ENCODE measurements at regions not wholly inside any gene's neighbourhood (a gene's known extent, or its start where the extent isn't known, plus 50 kb on each side); places are given as distances from the start of the nearest gene placed in this dataset.

GRCh38 chr10:84903320-84903719 is 574.9 kb downstream of the CCSER2 start (continued):
- no peak for TF ChIP-seq CREB1 (CRISPR knock-in tag; IDR thresholded peaks at IDR 0.05; ENCODE audit: low read depth)

DNA sequence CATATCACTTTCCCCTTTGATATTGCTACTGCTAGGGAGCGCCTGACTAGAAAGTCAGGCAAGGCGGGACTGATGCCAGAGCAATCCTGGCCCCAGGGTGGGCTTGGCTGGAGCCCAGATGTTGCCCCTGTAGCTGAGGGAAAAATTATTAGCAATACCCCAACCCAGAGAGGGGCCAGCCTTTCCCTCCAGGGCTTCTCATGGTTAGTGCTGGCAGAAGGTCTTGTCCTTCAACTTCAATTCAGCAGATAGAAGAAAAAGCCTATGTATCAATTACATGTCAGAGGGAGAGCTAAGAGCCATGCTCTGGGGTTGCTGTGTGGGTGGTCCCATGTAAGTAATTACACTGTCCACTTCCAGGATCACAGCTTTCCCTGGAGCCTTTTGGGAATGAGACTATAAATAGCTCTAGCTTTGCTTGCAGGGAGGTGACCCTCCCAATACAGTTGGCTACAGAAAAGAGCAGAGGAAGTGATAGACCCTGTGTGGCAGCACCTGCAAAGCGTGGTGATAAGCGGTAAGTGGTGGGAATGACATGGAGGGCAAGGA is 579.1 kb downstream of the CCSER2 start:
- ATAC-seq, result no peak
- H3K27ac Mint-ChIP-seq, result no peak overlapping the region
- DNase-seq (ENCODE audit: low spot score), result no peak
- Histone ChIP-seq H3K4me1 (ENCODE audit: insufficient read depth) (no peaks in the 10 kb centered on the region), H3K4me2 (no peak overlapping the region), H3K36me3 (ENCODE audit: insufficient read depth) (no peaks in the 10 kb centered on the region), H3K79me2 (replicated peaks; ENCODE audit: insufficient read depth) (no peaks in the 10 kb centered on the region), H2AFZ (no peak overlapping the region), H3F3A (replicated peaks; ENCODE audit: low read depth) (no peaks in the 10 kb centered on the region), H3K9me2 (ENCODE audit: insufficient read depth) (no peaks in the 10 kb centered on the region), H3K27me3 (ENCODE audit: insufficient read depth) (no peaks in the 10 kb centered on the region), H4K20me1 (replicated peaks; ENCODE audit: insufficient read depth) (no peaks in the 10 kb centered on the region), H3K4me3 (no peak overlapping the region), H3K27ac (ENCODE audit: low read depth) (no peak overlapping the region)
- peaks cover 7% of the 10 kb centered on the region; the same call in 1 of the 3 replicates for H3K36me3 Mint-ChIP-seq (ENCODE audit: low read depth)
- TF ChIP-seq, protein P1, sequence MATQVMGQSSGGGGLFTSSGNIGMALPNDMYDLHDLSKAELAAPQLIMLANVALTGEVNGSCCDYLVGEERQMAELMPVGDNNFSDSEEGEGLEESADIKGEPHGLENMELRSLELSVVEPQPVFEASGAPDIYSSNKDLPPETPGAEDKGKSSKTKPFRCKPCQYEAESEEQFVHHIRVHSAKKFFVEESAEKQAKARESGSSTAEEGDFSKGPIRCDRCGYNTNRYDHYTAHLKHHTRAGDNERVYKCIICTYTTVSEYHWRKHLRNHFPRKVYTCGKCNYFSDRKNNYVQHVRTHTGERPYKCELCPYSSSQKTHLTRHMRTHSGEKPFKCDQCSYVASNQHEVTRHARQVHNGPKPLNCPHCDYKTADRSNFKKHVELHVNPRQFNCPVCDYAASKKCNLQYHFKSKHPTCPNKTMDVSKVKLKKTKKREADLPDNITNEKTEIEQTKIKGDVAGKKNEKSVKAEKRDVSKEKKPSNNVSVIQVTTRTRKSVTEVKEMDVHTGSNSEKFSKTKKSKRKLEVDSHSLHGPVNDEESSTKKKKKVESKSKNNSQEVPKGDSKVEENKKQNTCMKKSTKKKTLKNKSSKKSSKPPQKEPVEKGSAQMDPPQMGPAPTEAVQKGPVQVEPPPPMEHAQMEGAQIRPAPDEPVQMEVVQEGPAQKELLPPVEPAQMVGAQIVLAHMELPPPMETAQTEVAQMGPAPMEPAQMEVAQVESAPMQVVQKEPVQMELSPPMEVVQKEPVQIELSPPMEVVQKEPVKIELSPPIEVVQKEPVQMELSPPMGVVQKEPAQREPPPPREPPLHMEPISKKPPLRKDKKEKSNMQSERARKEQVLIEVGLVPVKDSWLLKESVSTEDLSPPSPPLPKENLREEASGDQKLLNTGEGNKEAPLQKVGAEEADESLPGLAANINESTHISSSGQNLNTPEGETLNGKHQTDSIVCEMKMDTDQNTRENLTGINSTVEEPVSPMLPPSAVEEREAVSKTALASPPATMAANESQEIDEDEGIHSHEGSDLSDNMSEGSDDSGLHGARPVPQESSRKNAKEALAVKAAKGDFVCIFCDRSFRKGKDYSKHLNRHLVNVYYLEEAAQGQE (IDR thresholded peaks at IDR 0.05; ENCODE audit: unreplicated experiment), result no peak
- H3K4me1 Mint-ChIP-seq, result no peaks in the 10 kb centered on the region
- H3K27me3 Mint-ChIP-seq (ENCODE audit: insufficient read depth, low read depth, poor library complexity), result peaks cover 4% of the 10 kb centered on the region
- peaks cover 68% of the 10 kb centered on the region for H3K9me3 Mint-ChIP-seq
- H3K4me3 Mint-ChIP-seq, result no peak overlapping the region

GRCh38 chr10:84908491-84908890 is 580.1 kb downstream of the CCSER2 start:
- H2AFZ ChIP-seq, result no peak overlapping the region
- no peaks in the 10 kb centered on the region for H3K4me1 ChIP-seq (ENCODE audit: insufficient read depth)
- no peaks in the 10 kb centered on the region for H3K36me3 ChIP-seq (ENCODE audit: insufficient read depth)
- no peaks in the 10 kb centered on the region for H3F3A ChIP-seq (replicated peaks; ENCODE audit: low read depth)
- no peaks in the 10 kb centered on the region for H3K27me3 ChIP-seq (ENCODE audit: insufficient read depth)
- DNase-seq (ENCODE audit: low spot score) (no peak), ATAC-seq (no peak)
- Mint-ChIP-seq H3K36me3 (ENCODE audit: low read depth) (peaks cover 8% of the 10 kb centered on the region; the same call in 1 of the 3 replicates), H3K4me3 (no peak overlapping the region), H3K9me3 (peaks cover 70% of the 10 kb centered on the region), H3K4me1 (no peaks in the 10 kb centered on the region), H3K27me3 (ENCODE audit: insufficient read depth, low read depth, poor library complexity) (peaks cover 2% of the 10 kb centered on the region), H3K27ac (no peak overlapping the region)
- no peak overlapping the region for H3K27ac ChIP-seq (ENCODE audit: low read depth)
- H4K20me1 ChIP-seq (replicated peaks; ENCODE audit: insufficient read depth), result no peaks in the 10 kb centered on the region
- no peaks in the 10 kb centered on the region for H3K79me2 ChIP-seq (replicated peaks; ENCODE audit: insufficient read depth)
- H3K4me2 ChIP-seq, result no peak overlapping the region
- no peak overlapping the region for H3K4me3 ChIP-seq
- no peaks in the 10 kb centered on the region for H3K9me2 ChIP-seq (ENCODE audit: insufficient read depth)
- no peak for TF ChIP-seq ZNF114 (CRISPR knock-in tag; IDR thresholded peaks at IDR 0.05)
- no peak for TF ChIP-seq ZNF462 (CRISPR knock-in tag; IDR thresholded peaks at IDR 0.05)
- TF ChIP-seq CTCF (conservative IDR thresholded peaks at IDR 0.05; ENCODE audit: low read depth in 2 of 2), result no peak
- TF ChIP-seq POLR2AphosphoS5 (IDR thresholded peaks at IDR 0.05; ENCODE audit: low read depth), result no peak
- no peak for TF ChIP-seq STAT1 (IDR thresholded peaks at IDR 0.05; ENCODE audit: unreplicated experiment)

Data from GM23338 (cell line).